IMR-90 (cell line): ENCODE measurements at regions not wholly inside any gene's neighbourhood (a gene's known extent, or its start where the extent isn't known, plus 50 kb on each side); places are given as distances from the start of the nearest gene placed in this dataset.
A peak's percentile ranks its signal among the peaks of the same experiment; 100 is the strongest.

Source experiments
- ATAC-seq: fragments of 200-7000 bp; cut with Tn5 transposase; 2 replicates; pipeline ENCODE4 v1.9.1; 2020; ENCODE audit warnings: low read depth, mild to moderate bottlenecking, moderate library complexity
- BruUV-seq: library from RNA; stranded (reverse); fragments of 400-500 nt; replicated peaks from 2 replicates; lab custom pipeline; 2021; lab: Mats Ljungman, UMichigan
- CTCF ChIA-PET: fragments of 300-600 bp; formaldehyde crosslinking; extraction: SDS; loops from one replicate; lab custom pipeline; 2021; ENCODE audit warnings: antibody characterized with exemption; lab: Yijun Ruan, JAX
- POLR2A ChIA-PET: fragments of 300-600 bp; sonication (Branson Sonifier 250); formaldehyde crosslinking; loops from one replicate; lab custom pipeline; 2022; ENCODE audit warnings: antibody characterized with exemption; ENCODE audit not compliant: unreplicated experiment; lab: Charles Lee
- DNase-seq: peaks from one replicate; pipeline ENCODE4 v3.0.0; 2013
- H2AFZ ChIP-seq: replicated peaks from 2 replicates; pipeline ENCODE3; 2013; ENCODE audit warnings: low read length, mild to moderate bottlenecking; ENCODE audit not compliant: poor library complexity
- H2AK5ac ChIP-seq: 2 replicates; pipeline ENCODE4 v1.6.1; 2013; ENCODE audit warnings: low read depth, low read length, inconsistent platforms
- H2AK9ac ChIP-seq: replicated peaks from 2 replicates; pipeline ENCODE3; 2013; ENCODE audit warnings: mild to moderate bottlenecking, low read depth, low read length, moderate library complexity; ENCODE audit not compliant: poor library complexity
- H2BK120ac ChIP-seq: 2 replicates; pipeline ENCODE4 v1.6.1; 2013; ENCODE audit warnings: low read depth, low read length, inconsistent platforms
- H2BK15ac ChIP-seq: 3 replicates; pipeline ENCODE4 v1.6.1; 2013; ENCODE audit warnings: low read depth, low read length, inconsistent platforms
- H2BK20ac ChIP-seq: 2 replicates; pipeline ENCODE4 v1.6.1; 2013; ENCODE audit warnings: low read depth, mild to moderate bottlenecking, inconsistent platforms, low read length, moderate library complexity
- H2BK5ac ChIP-seq: 2 replicates; pipeline ENCODE4 v1.6.1; 2013; ENCODE audit warnings: mild to moderate bottlenecking, low read depth, low read length, inconsistent platforms; ENCODE audit not compliant: poor library complexity, severe bottlenecking
- H3K14ac ChIP-seq: replicated peaks from 2 replicates; pipeline ENCODE4 v1.6.1; 2013; ENCODE audit warnings: low read depth, low read length, inconsistent platforms
- H3K18ac ChIP-seq: 2 replicates; pipeline ENCODE4 v1.6.1; 2013; ENCODE audit warnings: low read depth, low read length, control low read depth
- H3K23ac ChIP-seq: 2 replicates; pipeline ENCODE4 v1.6.1; 2013; ENCODE audit warnings: low read depth, low read length, inconsistent platforms
- H3K27ac ChIP-seq: 2 replicates; pipeline ENCODE4 v1.5.1; 2013; ENCODE audit warnings: mild to moderate bottlenecking, control low read depth, low read length; ENCODE audit not compliant: insufficient read depth
- H3K27me3 ChIP-seq: 2 replicates; pipeline ENCODE4 v1.6.1; 2013; ENCODE audit warnings: low read length; ENCODE audit not compliant: control insufficient read depth, insufficient read depth
- H3K36me3 ChIP-seq: 2 replicates; pipeline ENCODE4 v1.6.1; 2013; ENCODE audit warnings: low read length, mixed read lengths; ENCODE audit not compliant: control insufficient read depth, insufficient read depth
- H3K4ac ChIP-seq: 2 replicates; pipeline ENCODE4 v1.6.1; 2013; ENCODE audit warnings: low read depth, low read length, inconsistent platforms
- H3K4me1 ChIP-seq: 2 replicates; pipeline ENCODE4 v1.6.1; 2013; ENCODE audit warnings: low read length, mixed read lengths; ENCODE audit not compliant: control insufficient read depth, insufficient read depth
- H3K4me2 ChIP-seq: 2 replicates; pipeline ENCODE4 v1.6.1; 2013; ENCODE audit warnings: low read depth, mild to moderate bottlenecking, control low read depth, low read length, moderate library complexity
- H3K4me3 ChIP-seq: 2 replicates; pipeline ENCODE4 v1.5.1; 2013; ENCODE audit warnings: low read depth, mild to moderate bottlenecking, control low read depth, low read length, moderate library complexity; ENCODE audit not compliant: insufficient read depth
- H3K56ac ChIP-seq: 2 replicates; pipeline ENCODE4 v1.6.1; 2013; ENCODE audit warnings: low read length, inconsistent platforms; ENCODE audit not compliant: insufficient read depth; ENCODE audit errors: extremely low read depth
- H3K79me1 ChIP-seq, 2 experiments: 2 replicates each; pipeline ENCODE4 v1.6.1; 2013; ENCODE audit warnings: low read length in 2 of 2, inconsistent platforms in 1 of 2, low read depth in 1 of 2
- H3K9ac ChIP-seq: 2 replicates; pipeline ENCODE4 v1.6.1; 2013; ENCODE audit warnings: low read depth, low read length, control low read depth
- H3K9me1 ChIP-seq: 2 replicates; pipeline ENCODE4 v1.6.1; 2013; ENCODE audit warnings: low read length, inconsistent platforms; ENCODE audit not compliant: insufficient read depth
- H3K9me3 ChIP-seq: 2 replicates; pipeline ENCODE4 v1.6.1; 2013; ENCODE audit warnings: low read length; ENCODE audit not compliant: control insufficient read depth, insufficient read depth
- H4K20me1 ChIP-seq: 2 replicates; pipeline ENCODE4 v1.6.1; 2013; ENCODE audit warnings: low read length, inconsistent platforms; ENCODE audit not compliant: insufficient read depth
- H4K5ac ChIP-seq: 2 replicates; pipeline ENCODE4 v1.6.1; 2013; ENCODE audit warnings: mild to moderate bottlenecking, low read depth, low read length, control low read depth
- H4K8ac ChIP-seq, 2 experiments: 2 replicates each; pipeline ENCODE4 v1.6.1; 2013; ENCODE audit warnings: low read depth in 2 of 2, low read length in 2 of 2, control low read depth in 1 of 2, inconsistent platforms in 1 of 2
- H4K91ac ChIP-seq: 2 replicates; pipeline ENCODE4 v1.6.1; 2013; ENCODE audit warnings: low read depth, low read length, inconsistent platforms; ENCODE audit not compliant: insufficient read depth
- CEBPB ChIP-seq: IDR thresholded peaks from 2 replicates; pipeline ENCODE4 v1.6.1; 2012; ENCODE audit warnings: low read depth, low read length, improper control_type of control experiment
- CHD1 ChIP-seq: IDR thresholded peaks from 2 replicates; pipeline ENCODE4 v1.6.1; 2012; ENCODE audit warnings: low read depth, low read length, improper control_type of control experiment
- FOS ChIP-seq: fragments of 150-350 bp; IDR thresholded peaks from 2 replicates; pipeline ENCODE4 v1.6.1; 2016; ENCODE audit warnings: low read depth, low read length
- RFX5 ChIP-seq: IDR thresholded peaks from 2 replicates; pipeline ENCODE4 v1.8.0; 2012; ENCODE audit warnings: low read depth, mild to moderate bottlenecking, low read length, moderate library complexity
- WGBS, 2 experiments: methylation state at CpG; one replicate each; pipeline versions ENCODE4 v1.1.5 to v1.1.7; 2013; ENCODE audit warnings: missing lambda C conversion rate in 2 of 2; ENCODE audit not compliant: insufficient read length in 1 of 2; ENCODE audit errors: extremely low coverage in 2 of 2; 5-methylcytosine and 5-hydroxymethylcytosine counted together
- dilution Hi-C: fragments of 300-500 bp; cut with HindIII; formaldehyde crosslinking; loops from one replicate; pipeline ENCODE4 v1.14.3; 2018; ENCODE audit warnings: low sequenced_read_pairs; ENCODE audit not compliant: unreplicated experiment
- in situ Hi-C: fragments of 300-500 bp; cut with MboI; formaldehyde crosslinking; loops from 3 replicates; pipeline ENCODE4 v1.14.3; 2019; ENCODE audit warnings: low sequenced_read_pairs, inconsistent platforms, mixed read lengths
- intact Hi-C: fragments of 100-400 bp; cut with micrococcal nuclease; formaldehyde crosslinking; loops from 2 replicates; pipeline ENCODE4 v1.10.0; 2022

DNA sequence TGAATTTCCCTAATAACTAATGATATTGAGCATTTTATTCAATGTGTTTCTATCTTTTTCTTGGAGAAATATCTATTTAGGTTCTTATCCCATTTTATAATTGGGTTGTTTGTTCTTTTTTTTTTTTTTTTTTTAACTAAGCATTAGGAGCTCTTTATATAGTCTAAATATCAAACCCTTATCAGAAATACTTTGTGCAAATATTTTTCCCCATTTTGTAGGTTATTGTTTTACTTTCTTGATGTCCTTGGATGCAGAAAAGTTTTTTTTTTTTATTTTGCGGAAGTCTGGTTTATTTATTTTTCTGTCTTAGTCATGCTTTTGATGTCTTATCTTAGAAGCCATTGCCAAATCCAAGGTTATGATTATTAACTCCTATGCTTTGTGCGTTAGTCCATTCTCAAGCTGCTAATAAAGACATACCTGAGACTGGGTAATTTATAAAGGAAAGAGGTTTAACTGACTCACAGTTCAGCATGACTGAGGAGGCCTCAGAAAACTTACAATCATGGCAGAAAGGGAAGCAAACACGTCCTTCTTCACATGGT, 434.3 kb upstream of the TBX3 start:
- ATAC-seq (no peak), DNase-seq (peak; percentile 27)
- Histone ChIP-seq H3K4me2 (no peak overlapping the region), H2AFZ (no peak overlapping the region), H4K20me1 (no peaks in the 10 kb centered on the region), H2BK120ac (no peak overlapping the region), H3K4me1 (no peaks in the 10 kb centered on the region), H3K56ac (no peak overlapping the region), H2BK15ac (no peak overlapping the region), H3K27me3 (no peaks in the 10 kb centered on the region), H3K79me1 (no peaks in the 10 kb centered on the region), H3K27ac (no peak overlapping the region), H3K4me3 (no peak overlapping the region), H3K14ac (no peak overlapping the region), H2AK5ac (no peak overlapping the region), H4K5ac (no peak overlapping the region), H3K23ac (no peak overlapping the region), H3K9me3 (no peaks in the 10 kb centered on the region), H2BK20ac (no peak overlapping the region), H3K18ac (no peak overlapping the region), H3K36me3 (no peaks in the 10 kb centered on the region), H3K4ac (no peak overlapping the region), H3K9ac (no peak overlapping the region), H3K9me1 (no peaks in the 10 kb centered on the region), H4K91ac (no peak overlapping the region), H4K8ac (no peak overlapping the region), H2BK5ac (no peak overlapping the region), H2AK9ac (no peak overlapping the region)
- no TSS peak for BruUV-seq
- TF ChIP-seq RFX5 (no peak), CHD1 (no peak), FOS (no peak), CEBPB (no peak)
- CTCF ChIA-PET, result no interaction called here
- intact Hi-C loops (no loop called here), in situ Hi-C loops (no loop called here), dilution Hi-C loops (no loop called here)
- no CpG with 5 or more reads among the region's 3 CpGs for WGBS, 2 experiments
- POLR2A ChIA-PET, result no interaction called here
